Keratinocyte (primary cell): ENCODE measurements at regions not wholly inside any gene's neighbourhood (a gene's known extent, or its start where the extent isn't known, plus 50 kb on each side); places are given as distances from the start of the nearest gene placed in this dataset.

Experiments
- CTCF ChIP-seq, 3 experiments: IDR thresholded peaks in 1 of 3; conservative IDR thresholded peaks in 1 of 3; optimal IDR thresholded peaks in 1 of 3; 2 replicates in 2 of 3; 3 replicates in 1 of 3; pipeline versions ENCODE3 to v1.5.1; 2011; ENCODE audit warnings: low read length in 3 of 3, mild to moderate bottlenecking in 3 of 3, moderate library complexity in 2 of 3, control low read depth in 1 of 3, inconsistent platforms in 1 of 3; ENCODE audit not compliant: insufficient read depth in 2 of 3; ENCODE audit errors: extremely low read depth in 1 of 3
- EZH2 ChIP-seq: IDR thresholded peaks from one replicate; pipeline ENCODE4 v1.6.1; 2012; ENCODE audit warnings: inconsistent platforms, mild to moderate bottlenecking, low read length, moderate library complexity

DNA sequence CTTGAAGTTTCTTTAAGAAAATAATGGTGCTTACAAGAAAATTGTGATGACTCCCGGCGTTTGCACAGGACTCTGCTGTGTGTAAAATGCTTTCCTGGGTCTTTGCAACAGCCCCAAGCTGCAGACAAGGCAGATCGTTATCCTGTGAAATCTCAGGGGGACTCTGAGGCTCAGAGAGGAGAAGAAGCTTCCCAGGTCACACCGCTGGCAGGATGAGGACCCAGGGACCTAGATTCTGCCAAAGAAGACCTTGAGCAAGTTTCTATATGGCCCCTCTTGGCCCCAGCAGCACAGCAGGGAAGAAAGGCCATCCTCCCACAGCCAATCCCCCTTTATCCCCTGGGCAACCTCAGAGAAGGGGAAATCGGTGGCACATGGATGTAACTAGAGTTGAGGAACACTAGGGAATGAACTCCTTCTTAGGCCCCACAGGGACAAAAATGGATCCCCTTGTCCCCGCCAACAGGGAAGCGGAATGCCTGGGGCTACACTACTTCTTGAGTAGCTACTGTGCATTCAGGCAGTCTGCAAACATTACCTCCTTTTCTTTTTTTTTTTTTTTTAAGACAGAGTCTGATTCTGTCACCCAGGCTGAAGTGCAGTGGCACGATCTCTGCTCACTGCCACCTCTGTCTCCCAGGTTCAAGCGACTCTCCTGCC is 72.8 kb downstream of the CPN2 start:
- TF ChIP-seq CTCF (optimal IDR thresholded peaks at IDR 0.05 in 1 of 3, IDR thresholded peaks at IDR 0.05 in 1 of 3, conservative IDR thresholded peaks at IDR 0.05 in 1 of 3; ENCODE audit: extremely low read depth in 1 of 3, insufficient read depth in 2 of 3, low read length in 3 of 3) (no peak), EZH2 (no peak)
